HG03520 (cell line): ENCODE measurements at regions not wholly inside any gene's neighbourhood (a gene's known extent, or its start where the extent isn't known, plus 50 kb on each side); places are given as distances from the start of the nearest gene placed in this dataset.
A peak's percentile ranks its signal among the peaks of the same experiment; 100 is the strongest.

Source experiments
- ATAC-seq: cut with Tn5 transposase; IDR thresholded peaks from one replicate; pipeline ENCODE4 v1.9.1; 2021; ENCODE audit warnings: mild to moderate bottlenecking, moderate library complexity; ENCODE audit not compliant: unreplicated experiment

- ATAC-seq: no peak
Measured at GRCh38 chr2:151037434-151037833, 224.2 kb downstream of the RBM43 start.

DNA sequence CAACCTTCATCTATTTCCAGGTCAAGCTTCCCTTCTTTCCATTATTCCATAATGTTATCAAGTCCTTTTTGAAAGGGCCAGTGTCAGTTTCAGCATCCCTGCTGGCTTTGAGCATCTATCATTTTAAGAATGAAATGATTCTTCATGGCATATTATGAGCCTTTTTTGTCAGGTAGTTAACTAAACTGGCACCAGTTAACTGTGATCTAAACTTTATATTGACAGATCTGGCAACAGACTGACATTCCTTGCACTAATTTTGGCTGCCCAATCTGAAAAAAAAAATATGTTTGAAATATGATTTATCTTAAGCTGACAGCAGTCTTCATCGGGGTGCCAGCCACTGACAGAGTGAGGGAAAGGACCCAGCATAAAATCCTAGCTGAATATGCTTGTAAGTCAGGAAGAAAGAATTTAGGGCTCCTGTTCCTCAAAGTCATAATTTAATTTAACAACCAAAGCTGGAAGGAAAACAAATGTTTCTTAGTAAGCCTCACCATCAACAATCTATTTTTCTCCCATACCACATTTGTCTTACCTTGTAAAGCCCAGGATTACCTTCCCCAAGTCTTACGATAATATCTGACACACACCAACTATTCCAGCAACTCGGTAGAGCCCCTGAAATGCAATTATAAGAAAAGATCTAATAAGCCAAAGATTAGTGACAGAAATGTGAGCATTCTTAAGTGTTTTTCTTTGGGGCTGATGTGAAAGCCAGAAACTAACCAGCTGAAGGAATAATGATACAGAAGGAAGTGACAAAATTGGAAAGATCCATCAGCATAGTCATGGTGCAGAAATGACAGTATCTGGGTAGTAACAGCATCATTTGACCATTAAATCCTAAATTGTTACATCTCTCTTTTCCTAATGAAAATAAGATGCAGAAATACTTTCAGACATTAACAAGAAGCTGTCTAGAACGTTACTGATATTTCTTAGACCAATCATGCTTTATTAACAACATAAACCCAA lies 228.1 kb downstream of the RBM43 start:
- no peak for ATAC-seq

DNA sequence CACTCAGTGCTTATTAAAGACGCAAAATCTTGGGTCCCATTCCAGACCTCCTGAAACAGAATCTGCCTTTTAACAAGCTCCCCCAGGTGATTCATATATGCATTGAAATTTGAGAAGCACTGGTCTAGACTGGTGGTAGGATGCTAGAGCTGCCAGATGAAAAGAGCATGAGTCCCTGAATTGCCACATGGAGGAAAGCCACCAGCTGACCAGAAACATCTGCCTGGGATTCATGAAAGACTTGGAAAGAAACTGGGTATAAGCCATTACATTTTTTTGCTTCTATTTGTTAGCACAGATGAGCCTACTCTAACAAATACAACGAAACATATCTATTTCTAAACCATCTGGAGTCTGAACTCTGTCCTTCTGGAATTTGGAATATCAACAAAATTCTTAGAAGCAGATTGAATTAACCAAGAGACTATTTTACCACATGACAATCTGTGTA lies 228.9 kb downstream of the RBM43 start:
- no peak for ATAC-seq

- no peak for ATAC-seq
Measured at GRCh38 chr2:151030663-151031230, 230.9 kb downstream of the RBM43 start.

DNA sequence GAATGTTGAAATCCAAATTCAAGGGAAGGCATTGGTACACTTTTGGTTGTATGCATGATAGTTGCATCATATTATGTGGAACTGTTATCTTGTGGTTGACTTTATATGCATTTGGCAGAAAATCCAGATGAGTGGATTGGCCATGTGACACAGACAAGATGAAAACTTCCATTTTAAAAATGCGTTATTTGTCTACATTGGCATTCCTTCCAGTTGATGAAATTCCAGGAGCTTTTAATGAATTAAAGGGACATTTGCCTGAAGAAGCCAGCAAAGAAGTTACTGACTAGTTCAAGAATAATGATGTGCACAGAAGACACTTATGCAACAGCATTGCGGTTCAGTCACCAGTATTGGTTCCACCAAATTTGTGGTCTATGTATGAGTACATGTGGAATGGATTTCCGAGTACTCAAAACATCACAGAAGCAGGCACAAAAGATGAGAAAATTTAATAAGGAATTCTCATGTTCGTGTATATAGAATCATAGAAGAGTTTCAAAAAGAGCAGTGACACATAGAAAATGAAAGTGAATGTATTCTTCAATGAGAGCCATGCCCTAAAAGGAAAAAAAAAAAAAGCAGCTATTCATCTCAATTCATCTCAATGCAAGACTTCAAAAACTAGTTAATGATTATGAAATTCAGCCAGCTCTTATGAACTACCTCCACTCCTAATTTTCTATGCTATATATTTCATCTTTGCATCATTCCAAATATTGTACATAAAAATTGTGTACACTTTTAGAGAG lies 232.1 kb downstream of the RBM43 start:
- ATAC-seq: no peak

- no peak for ATAC-seq
Measured at GRCh38 chr2:151028691-151029176, 232.9 kb downstream of the RBM43 start.

GRCh38 chr2:151027151-151027550 lies 234.5 kb downstream of the RBM43 start:
- ATAC-seq: no peak

GRCh38 chr2:151025816-151026215 lies 235.8 kb downstream of the RBM43 start:
- ATAC-seq: no peak

DNA sequence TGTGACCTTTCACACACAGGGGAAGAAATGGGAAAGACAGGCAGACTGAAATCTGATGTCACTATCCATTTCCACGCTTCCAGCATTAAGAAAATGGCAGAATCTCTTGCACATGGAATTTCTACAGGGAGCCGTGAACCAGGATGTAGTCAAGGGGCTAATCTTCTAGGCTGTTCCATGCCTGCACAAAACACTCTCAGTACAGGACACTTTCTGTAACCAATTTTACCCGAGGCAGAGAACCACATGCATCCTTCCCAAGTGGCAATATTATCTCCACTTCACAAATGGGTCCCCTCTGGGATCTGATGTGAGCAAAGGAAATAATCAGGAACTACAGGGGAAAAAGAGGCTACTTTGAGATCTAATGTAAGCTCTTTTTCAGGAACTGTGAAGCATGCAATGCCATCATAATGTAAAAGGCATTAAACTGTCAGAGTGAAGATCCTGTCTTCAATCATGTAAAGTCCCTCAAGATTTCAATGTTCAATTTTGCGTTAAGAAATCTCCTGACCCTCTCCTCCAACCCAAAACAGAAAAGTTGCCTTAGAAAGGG lies 236.9 kb downstream of the RBM43 start:
- ATAC-seq: no peak

DNA sequence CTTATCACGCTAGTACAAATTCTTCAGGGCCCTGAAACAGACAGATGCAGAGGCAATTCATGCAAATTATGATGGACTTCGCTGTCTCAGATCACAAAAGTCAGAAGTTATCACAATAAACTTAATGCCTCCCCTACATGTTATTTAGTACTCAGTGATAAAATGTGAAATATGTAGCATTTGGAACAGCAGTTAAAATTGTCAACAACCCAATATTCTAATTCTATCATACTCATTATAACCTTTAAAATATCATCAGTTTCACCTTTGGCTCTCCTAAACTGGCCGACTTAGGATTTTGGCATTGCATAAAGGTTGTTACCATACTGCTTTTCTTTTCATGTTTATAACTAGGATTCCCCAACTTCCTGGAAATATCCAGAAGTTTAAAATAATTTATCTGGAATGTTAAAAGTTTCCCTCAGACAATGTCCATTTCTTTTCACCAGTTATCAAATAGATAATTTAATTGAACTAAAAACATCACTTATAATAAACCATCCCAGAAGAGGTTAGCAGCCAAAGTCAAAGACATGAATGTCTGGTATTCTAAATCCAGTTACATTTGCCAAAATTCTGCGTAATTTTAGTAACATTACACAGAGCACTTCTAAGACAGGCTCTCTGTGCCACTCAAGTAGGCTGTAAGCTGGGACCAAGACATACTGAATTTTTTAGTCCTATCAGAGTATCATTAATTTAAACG lies 239.8 kb downstream of the RBM43 start:
- no peak for ATAC-seq

GRCh38 chr2:151020411-151020810 lies 241.3 kb downstream of the RBM43 start:
- ATAC-seq: peak; percentile 90

DNA sequence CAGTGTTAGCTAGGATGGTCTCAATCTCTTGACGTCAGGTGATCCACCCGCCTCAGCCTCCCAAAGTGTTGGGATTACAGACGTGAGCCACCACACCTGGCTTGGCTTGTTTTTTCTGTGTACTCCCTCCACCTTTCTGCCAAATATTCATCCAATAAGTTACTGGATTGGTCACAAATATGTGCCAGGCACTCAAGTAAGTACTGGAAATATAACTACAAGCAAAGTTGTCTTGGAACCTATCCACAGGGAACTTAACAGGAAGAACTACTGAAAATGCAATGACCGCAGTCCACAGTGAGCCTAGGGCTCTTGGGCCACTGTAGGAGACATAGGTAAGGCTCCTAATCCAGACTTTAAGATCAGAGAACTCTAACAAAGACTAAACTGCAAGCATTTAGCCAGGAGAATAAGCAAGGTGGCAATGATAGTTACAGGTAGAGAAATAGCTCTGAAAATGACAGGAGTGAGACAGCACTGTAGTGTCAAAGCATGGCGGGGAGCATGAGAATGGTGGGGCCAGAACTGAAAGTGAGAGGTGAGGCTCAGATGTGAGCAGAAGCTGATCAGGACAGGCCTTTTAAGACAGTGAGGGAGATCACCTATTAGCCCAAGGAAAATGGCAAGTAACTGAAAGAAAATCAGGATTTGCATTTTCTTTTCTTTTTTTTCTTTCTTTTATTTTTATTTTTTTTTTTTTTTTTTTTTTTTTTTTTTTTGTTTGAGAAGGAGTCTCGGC lies 252.1 kb downstream of the RBM43 start:
- no peak for ATAC-seq

- no peak for ATAC-seq
Measured at GRCh38 chr2:151007365-151007764, 254.3 kb downstream of the RBM43 start.

DNA sequence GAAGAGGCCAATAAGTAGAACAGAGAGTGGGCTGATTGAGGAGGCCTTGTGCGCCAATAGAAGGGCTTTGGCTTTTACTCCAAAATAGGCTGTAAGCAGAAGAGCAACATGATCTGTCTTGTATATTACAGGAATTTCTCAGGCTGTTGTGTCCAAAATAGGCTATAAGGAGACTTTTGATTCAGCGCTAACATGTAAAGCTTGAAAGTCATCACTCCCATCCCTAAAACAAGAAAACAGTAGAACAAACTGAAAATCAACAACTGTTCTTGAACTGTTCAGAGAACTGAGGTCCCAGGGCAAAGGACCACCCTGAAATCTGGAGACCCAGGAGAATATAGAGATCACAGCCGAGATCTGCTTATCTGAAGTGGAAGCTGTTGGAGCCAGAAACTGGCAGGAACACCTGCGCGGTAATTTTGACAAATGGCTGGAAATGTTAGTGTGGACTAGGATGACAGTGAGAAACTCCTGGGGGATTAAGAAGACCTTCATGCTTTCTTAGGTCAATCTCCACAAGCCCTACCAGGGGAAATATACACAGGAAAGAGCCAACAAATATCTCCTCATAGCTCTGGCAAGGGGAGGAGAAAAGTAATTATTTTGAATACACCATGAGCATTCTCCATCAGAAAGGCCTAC lies 258.6 kb downstream of the RBM43 start:
- no peak for ATAC-seq

GRCh38 chr2:150997702-150998440 lies 263.8 kb downstream of the RBM43 start:
- no peak for ATAC-seq

- no peak for ATAC-seq
Measured at GRCh38 chr2:150997066-150997465, 264.6 kb downstream of the RBM43 start.

DNA sequence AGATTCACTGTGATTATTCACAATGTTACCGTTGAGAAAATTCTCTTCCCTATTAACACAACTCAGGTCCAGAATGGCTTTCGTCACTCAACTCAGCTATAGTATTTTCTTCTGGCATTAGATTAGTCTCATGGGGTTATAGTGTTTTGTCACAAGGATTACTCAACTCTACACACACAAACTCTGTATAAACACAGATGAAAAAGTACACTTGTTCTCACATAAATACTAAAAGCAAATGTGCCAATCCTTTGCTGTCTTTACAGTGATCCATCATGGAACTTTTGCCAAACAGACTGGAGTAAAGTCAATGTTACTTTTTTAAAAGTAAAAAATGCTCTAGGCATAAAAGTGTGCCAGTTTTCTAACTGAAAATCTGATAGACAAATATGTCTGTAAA lies 267.6 kb downstream of the RBM43 start:
- no peak for ATAC-seq

- no peak for ATAC-seq
Measured at GRCh38 chr2:150989969-150990368, 271.7 kb downstream of the RBM43 start.

- ATAC-seq: no peak
Measured at GRCh38 chr2:150985741-150986140, 275.9 kb downstream of the RBM43 start.
